GM12878 (cell line): ENCODE measurements at regions not wholly inside any gene's neighbourhood (a gene's known extent, or its start where the extent isn't known, plus 50 kb on each side); places are given as distances from the start of the nearest gene placed in this dataset.

Source experiments
- BRCA1 ChIP-seq: IDR thresholded peaks from 2 replicates; pipeline ENCODE4 v1.6.1; 2011; ENCODE audit warnings: low read depth, low read length, improper control_type of control experiment
- CHD1 ChIP-seq: IDR thresholded peaks from 2 replicates; pipeline ENCODE4 v1.6.1; 2012; ENCODE audit warnings: low read depth, low read length, improper control_type of control experiment
- CTCF ChIP-seq, 3 experiments: IDR thresholded peaks in 2 of 3; conservative IDR thresholded peaks in 1 of 3; 2 replicates each; pipeline ENCODE4 v1.5.1; 2011; ENCODE audit warnings: low read depth in 3 of 3, low read length in 3 of 3, mild to moderate bottlenecking in 3 of 3, control low read depth in 2 of 3, moderate library complexity in 2 of 3, inconsistent platforms in 1 of 3, mixed read lengths in 1 of 3; ENCODE audit not compliant: control insufficient read depth in 2 of 3, insufficient read depth in 1 of 3; ENCODE audit errors: extremely low read depth in 1 of 3
- EGR1 ChIP-seq, 2 experiments: IDR thresholded peaks; 1 replicate in 1 of 2; 2 replicates in 1 of 2; pipeline ENCODE4 v1.6.1; 2011 to 2012; ENCODE audit warnings: low read depth in 2 of 2, low read length in 2 of 2, borderline replicate concordance in 1 of 2, mild to moderate bottlenecking in 1 of 2, moderate library complexity in 1 of 2
- ELK1 ChIP-seq: IDR thresholded peaks from 2 replicates; pipeline ENCODE4 v1.6.1; 2012; ENCODE audit warnings: low read depth, low read length, improper control_type of control experiment
- EZH2 ChIP-seq: IDR thresholded peaks from 2 replicates; pipeline ENCODE4 v1.6.1; 2012; ENCODE audit warnings: low read depth, mild to moderate bottlenecking, control low read depth, inconsistent platforms, low read length, borderline replicate concordance; ENCODE audit not compliant: control insufficient read depth
- GABPA ChIP-seq: IDR thresholded peaks from 2 replicates; pipeline ENCODE4 v1.6.1; 2014; ENCODE audit warnings: antibody characterized with exemption, low read depth, mild to moderate bottlenecking, inconsistent platforms
- GATAD2B ChIP-seq: fragments of 450-650 bp; conservative IDR thresholded peaks from 2 replicates; pipeline ENCODE4 v1.6.1; 2017; ENCODE audit warnings: low read depth, mild to moderate bottlenecking, moderate library complexity
- JUND ChIP-seq: IDR thresholded peaks from 2 replicates; pipeline ENCODE4 v1.6.1; 2012; ENCODE audit warnings: low read depth, mild to moderate bottlenecking, low read length, improper control_type of control experiment, moderate library complexity
- PBX3 ChIP-seq: IDR thresholded peaks from 2 replicates; pipeline ENCODE4 v1.6.1; 2011; ENCODE audit warnings: mild to moderate bottlenecking, low read depth, low read length, moderate library complexity; ENCODE audit not compliant: insufficient replicate concordance
- POLR2A ChIP-seq: IDR thresholded peaks from 2 replicates; pipeline ENCODE4 v1.6.1; 2011; ENCODE audit warnings: low read depth, mild to moderate bottlenecking, low read length
- SIX5 ChIP-seq: IDR thresholded peaks from 2 replicates; pipeline ENCODE4 v1.6.1; 2011; ENCODE audit warnings: mild to moderate bottlenecking, low read depth, low read length, moderate library complexity; ENCODE audit not compliant: severe bottlenecking
- USF2 ChIP-seq: IDR thresholded peaks from 2 replicates; pipeline ENCODE4 v1.6.1; 2011; ENCODE audit warnings: low read depth, low read length, improper control_type of control experiment, borderline replicate concordance
- YY1 ChIP-seq: IDR thresholded peaks from 2 replicates; pipeline ENCODE4 v1.6.1; 2011; ENCODE audit warnings: low read depth, mild to moderate bottlenecking, low read length

- TF ChIP-seq SIX5, result no peak
- TF ChIP-seq CHD1, result no peak
- no peak for TF ChIP-seq JUND
- no peak for TF ChIP-seq GABPA
- no peak for TF ChIP-seq EZH2
- no peak for TF ChIP-seq CTCF (IDR thresholded peaks at IDR 0.05 in 2 of 3, conservative IDR thresholded peaks at IDR 0.05 in 1 of 3; ENCODE audit: control insufficient read depth in 2 of 3, extremely low read depth in 1 of 3, insufficient read depth in 1 of 3, low read depth in 3 of 3, low read length in 3 of 3)
- TF ChIP-seq BRCA1, result no peak
- no peak for TF ChIP-seq EGR1 (IDR thresholded peaks at IDR 0.05; ENCODE audit: borderline replicate concordance in 1 of 2, low read depth in 2 of 2, low read length in 2 of 2)
- no peak for TF ChIP-seq ELK1
- TF ChIP-seq GATAD2B, result no peak
- TF ChIP-seq POLR2A, result no peak
- TF ChIP-seq USF2, result no peak
- TF ChIP-seq YY1, result no peak
- no peak for TF ChIP-seq PBX3
Observed at GRCh38 chr1:60920561-60920960, 161.8 kb upstream of the NFIA start.
